ENCODE measurements at regions not wholly inside any gene's neighbourhood (a gene's known extent, or its start where the extent isn't known, plus 50 kb on each side); places are given as distances from the start of the nearest gene placed in this dataset.

- H3K27me3 ChIP-seq (ENCODE audit: control insufficient read depth, insufficient read depth, low read length), result no peaks in the 10 kb centered on the region
- H2AFZ ChIP-seq, result no peak overlapping the region
- H3K4me2 ChIP-seq (ENCODE audit: low read length), result no peak overlapping the region
Observed at GRCh38 chr12:107308310-107308709, 215.0 kb upstream of the CRY1 start.

GRCh38 chr12:107309020-107309419 lies 215.7 kb upstream of the CRY1 start:
- TF ChIP-seq CTCF (IDR thresholded peaks at IDR 0.05), result no peak
- Histone ChIP-seq H3K27me3 (ENCODE audit: control insufficient read depth, insufficient read depth, low read length) (no peaks in the 10 kb centered on the region), H3K79me2 (no peaks in the 10 kb centered on the region)

More at GRCh38 chr12:107308310-107308709, 215.0 kb upstream of the CRY1 start:
- Histone ChIP-seq H3K27ac (no peak overlapping the region), H3K79me2 (no peaks in the 10 kb centered on the region), H3K4me3 (ENCODE audit: low read depth, low read length) (no peak overlapping the region), H3K9ac (no peak overlapping the region), H3K4me1 (peaks cover 9% of the 10 kb centered on the region), H3K36me3 (ENCODE audit: control insufficient read depth, insufficient read depth, low read length) (no peaks in the 10 kb centered on the region), H3K9me3 (ENCODE audit: control insufficient read depth, low read length) (no peaks in the 10 kb centered on the region)
- TF ChIP-seq CTCF (IDR thresholded peaks at IDR 0.05), result no peak

GRCh38 chr12:107310621-107311020 lies 217.3 kb upstream of the CRY1 start:
- Histone ChIP-seq H3K4me2 (ENCODE audit: low read length) (peak overlapping the region; percentile 53), H3K9ac (no peak overlapping the region), H3K27ac (no peak overlapping the region), H3K36me3 (ENCODE audit: control insufficient read depth, insufficient read depth, low read length) (no peaks in the 10 kb centered on the region), H3K9me3 (ENCODE audit: control insufficient read depth, low read length) (no peaks in the 10 kb centered on the region), H2AFZ (peak overlapping the region; percentile 68), H3K27me3 (ENCODE audit: control insufficient read depth, insufficient read depth, low read length) (no peaks in the 10 kb centered on the region), H3K4me1 (peaks cover 9% of the 10 kb centered on the region), H3K79me2 (no peaks in the 10 kb centered on the region), H3K4me3 (ENCODE audit: low read depth, low read length) (peak overlapping the region; percentile 11)
- no peak for TF ChIP-seq CTCF (IDR thresholded peaks at IDR 0.05)

More at GRCh38 chr12:107309020-107309419, 215.7 kb upstream of the CRY1 start:
- Histone ChIP-seq H3K4me2 (ENCODE audit: low read length) (no peak overlapping the region), H3K4me3 (ENCODE audit: low read depth, low read length) (no peak overlapping the region), H3K9me3 (ENCODE audit: control insufficient read depth, low read length) (no peaks in the 10 kb centered on the region), H3K9ac (no peak overlapping the region), H3K4me1 (peaks cover 9% of the 10 kb centered on the region), H3K27ac (no peak overlapping the region), H2AFZ (no peak overlapping the region), H3K36me3 (ENCODE audit: control insufficient read depth, insufficient read depth, low read length) (no peaks in the 10 kb centered on the region)

GRCh38 chr12:107311682-107312081 lies 218.3 kb upstream of the CRY1 start:
- no peak overlapping the region for H3K9ac ChIP-seq
- peaks cover 9% of the 10 kb centered on the region for H3K4me1 ChIP-seq
- no peaks in the 10 kb centered on the region for H3K36me3 ChIP-seq (ENCODE audit: control insufficient read depth, insufficient read depth, low read length)
- no peak overlapping the region for H3K27ac ChIP-seq
- no peak overlapping the region for H3K4me3 ChIP-seq (ENCODE audit: low read depth, low read length)
- no peak overlapping the region for H3K4me2 ChIP-seq (ENCODE audit: low read length)
- no peaks in the 10 kb centered on the region for H3K27me3 ChIP-seq (ENCODE audit: control insufficient read depth, insufficient read depth, low read length)
- H3K9me3 ChIP-seq (ENCODE audit: control insufficient read depth, low read length), result no peaks in the 10 kb centered on the region
- no peaks in the 10 kb centered on the region for H3K79me2 ChIP-seq
- TF ChIP-seq CTCF (IDR thresholded peaks at IDR 0.05), result no peak
- no peak overlapping the region for H2AFZ ChIP-seq

- no peaks in the 10 kb centered on the region for H3K27me3 ChIP-seq (ENCODE audit: control insufficient read depth, insufficient read depth, low read length)
Observed at GRCh38 chr12:107317751-107318555, 224.6 kb upstream of the CRY1 start.

More at GRCh38 chr12:107317751-107318555, 224.6 kb upstream of the CRY1 start:
- Histone ChIP-seq H2AFZ (peak overlapping the region; percentile 87), H3K4me3 (ENCODE audit: low read depth, low read length) (peak overlapping the region; percentile 92), H3K4me2 (ENCODE audit: low read length) (peak overlapping the region; percentile 86), H3K79me2 (peaks cover 16% of the 10 kb centered on the region), H3K4me1 (no peaks in the 10 kb centered on the region), H3K9ac (peak overlapping the region; percentile 6), H3K27ac (peak overlapping the region; percentile 67), H3K9me3 (ENCODE audit: control insufficient read depth, low read length) (no peaks in the 10 kb centered on the region), H3K36me3 (ENCODE audit: control insufficient read depth, insufficient read depth, low read length) (no peaks in the 10 kb centered on the region)
- TF ChIP-seq CTCF (IDR thresholded peaks at IDR 0.05), result peak; percentile 55
